Smooth muscle cell (in vitro differentiated cells): ENCODE measurements at regions not wholly inside any gene's neighbourhood (a gene's known extent, or its start where the extent isn't known, plus 50 kb on each side); places are given as distances from the start of the nearest gene placed in this dataset.
A peak's percentile ranks its signal among the peaks of the same experiment; 100 is the strongest.

Source experiments
- DNase-seq: peaks from one replicate; lab custom pipeline; 2025; ENCODE audit not compliant: unreplicated experiment; lab: John Stamatoyannopoulos, UW
- H2AFZ ChIP-seq: fragments of 200-600 bp; sonication (generic); 2 replicates; pipeline ENCODE4 v1.6.0; 2016; ENCODE audit warnings: antibody characterized with exemption, low read depth, mild to moderate bottlenecking
- H3F3A ChIP-seq: fragments of 200-600 bp; sonication (generic); 2 replicates; pipeline ENCODE4 v1.6.0; 2017; ENCODE audit warnings: antibody characterized with exemption, low read depth
- H3K27ac ChIP-seq: fragments of 200-600 bp; sonication (generic); 2 replicates; pipeline ENCODE4 v1.5.1; 2016; ENCODE audit warnings: low read depth, mild to moderate bottlenecking
- H3K27me3 ChIP-seq: fragments of 200-600 bp; sonication (generic); 2 replicates; pipeline ENCODE4 v1.6.1; 2016; ENCODE audit warnings: low read depth, mild to moderate bottlenecking
- H3K36me3 ChIP-seq: fragments of 200-600 bp; sonication (generic); 2 replicates; pipeline ENCODE4 v1.5.1; 2016; ENCODE audit warnings: low read depth
- H3K4me1 ChIP-seq: fragments of 200-600 bp; sonication (generic); 2 replicates; pipeline ENCODE4 v1.5.1; 2016; ENCODE audit warnings: low read depth
- H3K4me2 ChIP-seq: fragments of 200-600 bp; sonication (generic); 2 replicates; pipeline ENCODE4 v1.6.0; 2016; ENCODE audit warnings: mild to moderate bottlenecking
- H3K4me3 ChIP-seq: fragments of 200-600 bp; sonication (generic); 2 replicates; pipeline ENCODE4 v1.5.1; 2016; ENCODE audit warnings: mild to moderate bottlenecking
- H3K79me2 ChIP-seq: fragments of 200-600 bp; sonication (generic); 2 replicates; pipeline ENCODE4 v1.6.0; 2016; ENCODE audit warnings: low read depth, mild to moderate bottlenecking
- H3K9ac ChIP-seq: fragments of 200-600 bp; sonication (generic); 2 replicates; pipeline ENCODE4 v1.6.0; 2016; ENCODE audit warnings: low read depth
- H3K9me3 ChIP-seq: fragments of 200-600 bp; sonication (generic); replicated peaks from 2 replicates; pipeline ENCODE4 v1.5.1; 2016; ENCODE audit warnings: low read depth
- H4K20me1 ChIP-seq: fragments of 200-600 bp; sonication (generic); 2 replicates; pipeline ENCODE4 v1.6.0; 2016; ENCODE audit warnings: low read depth
- CTCF ChIP-seq: fragments of 200-600 bp; sonication (generic); IDR thresholded peaks from 2 replicates; pipeline ENCODE4 v1.5.1; 2017; ENCODE audit warnings: borderline replicate concordance, mild to moderate bottlenecking, antibody characterized with exemption; ENCODE audit not compliant: insufficient read depth, poor library complexity, severe bottlenecking
- WGBS: methylation state at CpG from one replicate; pipeline ENCODE4 v1.1.7; 2016; ENCODE audit warnings: low lambda C conversion rate; 5-methylcytosine and 5-hydroxymethylcytosine counted together

- no peak for DNase-seq
- TF ChIP-seq CTCF: no peak
- Histone ChIP-seq H3K36me3 (no peaks in the 10 kb centered on the region), H3K27me3 (no peaks in the 10 kb centered on the region), H3K27ac (no peak overlapping the region), H3K9me3 (no peaks in the 10 kb centered on the region), H4K20me1 (no peaks in the 10 kb centered on the region), H3K4me3 (no peak overlapping the region), H3K4me2 (no peak overlapping the region), H2AFZ (no peak overlapping the region), H3K4me1 (no peaks in the 10 kb centered on the region), H3K79me2 (no peaks in the 10 kb centered on the region), H3F3A (peaks cover 5% of the 10 kb centered on the region), H3K9ac (no peak overlapping the region)
Observed at GRCh38 chr6:145009711-145010110, 724.6 kb downstream of the UTRN start.

- Histone ChIP-seq H3K4me3 (no peak overlapping the region), H3F3A (peaks cover 16% of the 10 kb centered on the region), H3K27ac (no peak overlapping the region), H3K79me2 (no peaks in the 10 kb centered on the region), H3K9ac (no peak overlapping the region), H3K27me3 (no peaks in the 10 kb centered on the region), H2AFZ (no peak overlapping the region), H3K4me2 (no peak overlapping the region), H3K36me3 (no peaks in the 10 kb centered on the region), H4K20me1 (no peaks in the 10 kb centered on the region), H3K9me3 (no peaks in the 10 kb centered on the region), H3K4me1 (peaks cover 5% of the 10 kb centered on the region)
- WGBS: 34% methylated on average over 5 of the region's 5 CpGs
- no peak for TF ChIP-seq CTCF
- no peak for DNase-seq
Observed at GRCh38 chr6:145012039-145012662, 723.2 kb downstream of the EPM2A start.

GRCh38 chr6:145015739-145016558 lies 719.4 kb downstream of the EPM2A start:
- peak overlapping the region; percentile 6 for H3K4me2 ChIP-seq

More at GRCh38 chr6:145015739-145016558, 719.4 kb downstream of the EPM2A start:
- no peak for DNase-seq
- no peaks in the 10 kb centered on the region for H3K79me2 ChIP-seq
- no peaks in the 10 kb centered on the region for H3K27me3 ChIP-seq
- H3K9me3 ChIP-seq: no peaks in the 10 kb centered on the region
- no peak overlapping the region for H3K4me3 ChIP-seq
- H3F3A ChIP-seq: peaks cover 16% of the 10 kb centered on the region
- peak overlapping the region; percentile 2 for H3K9ac ChIP-seq
- no peaks in the 10 kb centered on the region for H3K36me3 ChIP-seq
- no peak for TF ChIP-seq CTCF
- H3K27ac ChIP-seq: peak overlapping the region; percentile 84
- 66% methylated on average over 2 of the region's 2 CpGs for WGBS
- no peaks in the 10 kb centered on the region for H4K20me1 ChIP-seq
- H2AFZ ChIP-seq: no peak overlapping the region
- H3K4me1 ChIP-seq: peaks cover 5% of the 10 kb centered on the region
